Gastroesophageal sphincter (tissue), 4 donors: ENCODE measurements at regions not wholly inside any gene's neighbourhood (a gene's known extent, or its start where the extent isn't known, plus 50 kb on each side); places are given as distances from the start of the nearest gene placed in this dataset.

Experiments used
- ATAC-seq: fragments of 150-250 bp; one replicate; pipeline ENCODE4 v1.9.1; 2016; ENCODE audit warnings: mild to moderate bottlenecking, moderate library complexity
- H3K27ac ChIP-seq, 4 donors: fragments of 200-600 bp; sonication (generic) in 3 of 4; 1 replicate in 3 of 4; 2 replicates in 1 of 4; pipeline ENCODE4 v1.5.1; 2016 to 2019
- H3K27me3 ChIP-seq: fragments of 200-600 bp; sonication (generic); one replicate; pipeline ENCODE4 v1.5.1; 2019
- H3K36me3 ChIP-seq, 2 donors: fragments of 200-600 bp; sonication (generic); one replicate each; pipeline ENCODE4 v1.5.1; 2019; ENCODE audit warnings: control low read depth in 1 of 2
- H3K4me1 ChIP-seq, 3 donors: fragments of 200-600 bp; sonication (generic); 1 replicate in 2 of 3; 2 replicates in 1 of 3; pipeline ENCODE4 v1.5.1; 2016 to 2019; ENCODE audit warnings: control low read depth in 2 of 3
- H3K4me3 ChIP-seq, 2 donors: fragments of 200-600 bp; sonication (generic); one replicate each; pipeline ENCODE4 v1.5.1; 2019; ENCODE audit warnings: mild to moderate bottlenecking in 1 of 2, moderate library complexity in 1 of 2
- H3K9me3 ChIP-seq, 3 donors: fragments of 200-600 bp; sonication (generic); one replicate each; pipeline ENCODE4 v1.5.1; 2017 to 2019; ENCODE audit warnings: control low read depth in 2 of 3
- EP300 ChIP-seq: sonication (generic); formaldehyde crosslinking; IDR thresholded peaks from one replicate; pipeline ENCODE4 v1.6.1; 2017; ENCODE audit warnings: antibody characterized with exemption, mild to moderate bottlenecking
- POLR2A ChIP-seq, 2 donors: fragments of 450-650 bp; IDR thresholded peaks; one replicate each; pipeline ENCODE4 v1.6.1; 2017; ENCODE audit warnings: antibody characterized with exemption in 2 of 2, mild to moderate bottlenecking in 2 of 2, moderate library complexity in 1 of 2
- POLR2AphosphoS5 ChIP-seq: sonication (generic); formaldehyde crosslinking; IDR thresholded peaks from one replicate; pipeline ENCODE4 v1.6.1; 2017; ENCODE audit warnings: antibody characterized with exemption
- WGBS, 2 donors: methylation state at CpG; one replicate each; pipeline ENCODE4 v1.1.5; 2018; ENCODE audit warnings: low coverage in 1 of 2; 5-methylcytosine and 5-hydroxymethylcytosine counted together
- TF ChIP-seq, protein P1 (sequence below), 4 experiments: fragments of 200-600 bp in 2 of 4; fragments of 450-650 bp in 2 of 4; sonication (generic) in 1 of 4; IDR thresholded peaks; one replicate each; pipeline ENCODE4 v1.5.1; 2017 to 2019; ENCODE audit warnings: antibody characterized with exemption in 4 of 4, mild to moderate bottlenecking in 2 of 4, moderate library complexity in 2 of 4

DNA sequence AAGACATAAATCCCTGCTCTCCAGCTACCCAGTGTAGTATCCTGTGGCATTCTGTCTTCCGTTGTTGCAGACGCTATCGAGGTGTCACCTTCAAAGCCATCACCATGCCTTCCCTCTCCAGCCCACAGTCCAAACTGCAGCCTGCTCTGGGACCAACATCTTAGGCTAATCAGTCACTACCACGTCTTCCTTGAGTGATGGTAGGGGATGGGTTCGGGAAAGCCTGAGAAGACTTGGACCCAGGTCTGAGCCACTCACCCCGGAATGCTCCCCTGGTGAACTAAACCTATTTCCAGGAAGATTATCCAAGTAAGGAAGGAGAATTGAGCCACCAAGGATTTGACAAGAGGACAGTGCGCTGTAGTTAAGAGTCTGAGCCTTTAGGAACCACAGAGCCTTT lies 52.9 kb upstream of the IRX1 start:
- H3K36me3 ChIP-seq, result no peaks in the 10 kb centered on the region
- H3K27me3 ChIP-seq, result no peaks in the 10 kb centered on the region
- TF ChIP-seq POLR2AphosphoS5 (no peak), POLR2A (IDR thresholded peaks at IDR 0.05) (no peak)
- H3K27ac ChIP-seq, result no peak overlapping the region
- H3K9me3 ChIP-seq, result no peaks in the 10 kb centered on the region
- H3K4me3 ChIP-seq, result no peak overlapping the region
- H3K4me1 ChIP-seq, result no peaks in the 10 kb centered on the region
- WGBS, 2 donors, result 73 to 75% methylated on average over 1 to 5 of the region's 7 CpGs
- no peak for ATAC-seq

DNA sequence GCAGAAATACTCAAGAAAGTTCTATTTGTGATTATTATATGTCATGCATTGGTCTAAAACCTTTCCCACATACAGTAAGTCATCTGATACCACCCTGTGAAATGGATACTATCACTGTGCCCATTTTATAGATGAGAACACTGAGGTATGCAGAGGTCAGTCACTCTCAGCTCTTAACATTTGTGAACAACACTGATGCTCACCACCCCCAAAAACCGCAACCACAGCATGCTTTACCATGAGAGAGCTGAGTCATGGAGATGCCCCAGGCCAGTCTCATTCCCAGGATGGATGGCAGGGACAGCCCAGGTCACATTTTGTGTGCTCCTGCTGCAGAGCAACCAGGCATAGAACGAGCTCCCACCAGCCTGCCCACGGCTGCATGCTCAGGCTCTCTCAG lies 53.5 kb upstream of the IRX1 start:
- Histone ChIP-seq H3K36me3 (no peaks in the 10 kb centered on the region), H3K27me3 (no peaks in the 10 kb centered on the region), H3K9me3 (no peaks in the 10 kb centered on the region), H3K4me1 (no peaks in the 10 kb centered on the region), H3K4me3 (no peak overlapping the region), H3K27ac (no peak overlapping the region)
- TF ChIP-seq POLR2A (IDR thresholded peaks at IDR 0.05) (no peak), EP300 (no peak), POLR2AphosphoS5 (no peak)
- TF ChIP-seq, protein P1, sequence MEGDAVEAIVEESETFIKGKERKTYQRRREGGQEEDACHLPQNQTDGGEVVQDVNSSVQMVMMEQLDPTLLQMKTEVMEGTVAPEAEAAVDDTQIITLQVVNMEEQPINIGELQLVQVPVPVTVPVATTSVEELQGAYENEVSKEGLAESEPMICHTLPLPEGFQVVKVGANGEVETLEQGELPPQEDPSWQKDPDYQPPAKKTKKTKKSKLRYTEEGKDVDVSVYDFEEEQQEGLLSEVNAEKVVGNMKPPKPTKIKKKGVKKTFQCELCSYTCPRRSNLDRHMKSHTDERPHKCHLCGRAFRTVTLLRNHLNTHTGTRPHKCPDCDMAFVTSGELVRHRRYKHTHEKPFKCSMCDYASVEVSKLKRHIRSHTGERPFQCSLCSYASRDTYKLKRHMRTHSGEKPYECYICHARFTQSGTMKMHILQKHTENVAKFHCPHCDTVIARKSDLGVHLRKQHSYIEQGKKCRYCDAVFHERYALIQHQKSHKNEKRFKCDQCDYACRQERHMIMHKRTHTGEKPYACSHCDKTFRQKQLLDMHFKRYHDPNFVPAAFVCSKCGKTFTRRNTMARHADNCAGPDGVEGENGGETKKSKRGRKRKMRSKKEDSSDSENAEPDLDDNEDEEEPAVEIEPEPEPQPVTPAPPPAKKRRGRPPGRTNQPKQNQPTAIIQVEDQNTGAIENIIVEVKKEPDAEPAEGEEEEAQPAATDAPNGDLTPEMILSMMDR (IDR thresholded peaks at IDR 0.05), result no peak
- 45 to 63% methylated on average over 2 to 3 of the region's 3 CpGs for WGBS, 2 donors
- no peak for ATAC-seq

DNA sequence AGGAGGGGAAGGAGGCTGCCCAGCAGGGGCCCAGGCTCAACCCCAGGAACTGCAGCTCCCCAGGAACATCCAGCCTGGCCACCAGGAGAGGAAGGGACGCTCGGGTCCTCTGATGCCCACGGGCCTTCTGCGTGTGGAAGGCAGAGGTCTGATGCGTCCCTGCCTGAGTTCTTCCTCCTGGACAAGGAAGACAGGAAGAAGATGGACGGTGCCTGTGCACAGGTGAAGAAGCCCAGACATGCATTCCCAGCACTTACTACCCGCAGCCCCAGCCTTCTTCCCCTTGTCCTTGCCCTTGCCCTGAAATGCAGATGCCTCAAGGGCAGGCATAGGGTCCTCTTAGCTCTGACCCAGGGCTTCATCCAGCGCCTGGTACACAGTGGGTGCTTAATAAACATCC lies 56.7 kb upstream of the IRX1 start:
- H3K27me3 ChIP-seq, result no peaks in the 10 kb centered on the region
- WGBS, 2 donors, result 80% methylated on average over 1 of the region's 8 CpGs; no CpG with 5 or more reads in 1 of the 2 donors

DNA sequence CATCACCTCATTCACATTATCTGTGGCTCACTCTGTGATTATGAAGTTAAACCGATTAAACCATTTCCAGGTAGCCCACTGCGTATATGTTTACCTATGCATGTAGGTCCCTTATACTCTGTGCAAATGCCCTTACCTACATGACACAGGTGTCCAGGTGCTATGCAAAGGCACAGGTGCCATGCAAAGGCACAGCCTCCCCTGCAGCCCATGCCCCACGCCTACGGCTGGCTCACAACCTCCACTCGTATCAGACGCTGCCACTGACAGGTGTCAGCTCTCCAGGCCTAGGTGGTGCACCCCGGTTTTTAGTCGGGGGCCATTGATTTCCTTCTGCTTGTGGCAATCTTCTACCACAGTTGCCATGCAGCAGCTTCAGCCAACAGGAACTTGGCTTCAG lies 57.7 kb upstream of the IRX1 start:
- Histone ChIP-seq H3K4me1 (no peaks in the 10 kb centered on the region), H3K9me3 (peaks cover 0 to 4% (median 0%) of the 10 kb centered on the region in 3 donors), H3K27me3 (no peaks in the 10 kb centered on the region), H3K27ac (no peak overlapping the region), H3K36me3 (no peaks in the 10 kb centered on the region), H3K4me3 (no peak overlapping the region)
- ATAC-seq, result no peak
- WGBS, 2 donors, result 90% methylated on average over 4 of the region's 8 CpGs; no CpG with 5 or more reads in 1 of the 2 donors
- TF ChIP-seq EP300, result no peak
- TF ChIP-seq POLR2AphosphoS5, result no peak

More for the DNA sequence above, 56.7 kb upstream of the IRX1 start:
- Histone ChIP-seq H3K9me3 (peaks cover 0 to 4% (median 0%) of the 10 kb centered on the region in 3 donors), H3K36me3 (no peaks in the 10 kb centered on the region), H3K4me3 (no peak overlapping the region), H3K4me1 (no peaks in the 10 kb centered on the region), H3K27ac (no peak overlapping the region)
- no peak for ATAC-seq
- TF ChIP-seq, protein P1 (IDR thresholded peaks at IDR 0.05), result no peak
- TF ChIP-seq POLR2A (IDR thresholded peaks at IDR 0.05) (no peak), EP300 (no peak), POLR2AphosphoS5 (no peak)

DNA sequence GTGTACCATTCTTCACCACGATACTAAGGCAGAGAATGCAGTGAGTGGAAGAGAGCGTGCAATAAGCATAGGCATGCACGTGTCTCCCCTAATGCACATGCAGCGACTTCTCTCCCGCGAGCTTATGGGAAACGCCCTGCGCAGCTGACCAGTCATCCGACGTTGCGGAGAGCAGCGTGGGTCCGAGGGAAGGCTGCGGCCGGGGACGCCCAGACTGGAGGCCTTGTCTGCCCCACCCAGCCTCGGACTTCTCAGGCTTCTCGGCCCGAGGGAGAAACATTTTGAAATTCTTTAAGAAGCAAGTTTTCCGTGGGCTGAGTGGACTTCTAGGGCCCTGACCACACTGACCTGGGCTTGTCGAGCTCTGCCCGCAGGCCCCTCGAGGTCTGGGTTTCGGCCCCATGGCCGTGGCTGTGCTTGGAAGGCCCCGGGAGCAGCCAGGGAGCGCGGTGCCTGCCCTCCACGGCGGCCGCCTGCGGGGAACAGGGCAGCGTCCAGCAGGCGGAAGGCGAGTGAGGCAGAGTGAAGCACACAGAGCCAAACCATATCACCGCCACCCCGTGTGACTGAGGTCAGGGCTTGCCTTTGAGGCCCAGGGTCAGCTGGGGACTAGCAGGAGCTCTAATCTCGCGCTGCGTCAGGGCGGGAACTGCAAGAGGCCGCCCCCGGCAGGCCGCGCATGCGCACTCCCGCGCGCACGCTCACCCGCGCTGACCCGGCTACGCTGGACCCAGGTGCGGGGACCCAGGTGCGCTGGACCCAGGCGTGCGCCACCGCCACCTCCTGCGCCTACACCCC lies 60.0 kb upstream of the IRX1 start:
- Histone ChIP-seq H3K27ac (no peak overlapping the region), H3K4me3 (no peak overlapping the region), H3K36me3 (no peaks in the 10 kb centered on the region), H3K4me1 (no peaks in the 10 kb centered on the region), H3K27me3 (no peaks in the 10 kb centered on the region), H3K9me3 (peaks cover 0 to 4% (median 0%) of the 10 kb centered on the region in 3 donors)
- no peak for ATAC-seq
- WGBS, 2 donors, result 87 to 92% methylated on average over 5 to 15 of the region's 60 CpGs
- no peak for TF ChIP-seq EP300
- no peak for TF ChIP-seq POLR2AphosphoS5
- no peak for TF ChIP-seq POLR2A (IDR thresholded peaks at IDR 0.05)
- TF ChIP-seq, protein P1 (IDR thresholded peaks at IDR 0.05), result no peak

DNA sequence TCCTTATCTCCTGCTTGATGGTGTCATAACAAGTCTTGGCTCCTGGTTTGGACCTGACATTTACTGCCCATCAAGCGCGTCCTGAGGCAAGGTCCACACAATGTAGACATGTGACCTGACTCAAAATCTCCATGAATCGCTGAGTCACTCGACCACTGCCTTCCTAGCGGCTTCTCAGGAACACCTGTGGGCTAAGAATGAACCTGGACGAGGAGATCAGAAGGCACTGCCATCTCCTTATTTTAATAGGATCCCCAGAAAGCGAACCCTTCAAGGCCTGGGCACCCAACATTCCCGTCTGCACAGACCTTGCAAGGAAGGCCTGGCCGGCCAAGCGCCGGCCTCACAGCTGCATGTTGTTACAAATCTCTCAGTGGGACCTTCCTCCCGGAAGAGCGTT lies 60.6 kb upstream of the IRX1 start:
- peaks cover 0 to 4% (median 0%) of the 10 kb centered on the region in 3 donors for H3K9me3 ChIP-seq
- TF ChIP-seq EP300, result no peak
- no peak for TF ChIP-seq POLR2A (IDR thresholded peaks at IDR 0.05)
- TF ChIP-seq POLR2AphosphoS5, result no peak
- TF ChIP-seq, protein P1 (IDR thresholded peaks at IDR 0.05), result no peak
- no peaks in the 10 kb centered on the region for H3K4me1 ChIP-seq
- no peak overlapping the region for H3K4me3 ChIP-seq
- no peaks in the 10 kb centered on the region for H3K36me3 ChIP-seq
- no peaks in the 10 kb centered on the region for H3K27me3 ChIP-seq
- ATAC-seq, result no peak
- 89 to 100% methylated on average over 2 to 3 of the region's 13 CpGs for WGBS, 2 donors
- no peak overlapping the region for H3K27ac ChIP-seq
